Kidney tubule cell (primary cell): ENCODE measurements at regions not wholly inside any gene's neighbourhood (a gene's known extent, or its start where the extent isn't known, plus 50 kb on each side); places are given as distances from the start of the nearest gene placed in this dataset.
A peak's percentile ranks its signal among the peaks of the same experiment; 100 is the strongest.
"Not testable (repeated sequence)": the region's sequence is repeated elsewhere in the genome, so short reads cannot be mapped to it uniquely, and the experiment has no call there.

ENCODE experiments used
- DNase-seq: peaks from one replicate; pipeline ENCODE4 v3.0.0-alpha.2; 2018; ENCODE audit warnings: low spot score

GRCh38 chr4:134708026-134708425, 506.4 kb upstream of the PABPC4L start:
- no peak for DNase-seq

- DNase-seq: no peak
Observed at GRCh38 chr4:134702374-134702773, 500.8 kb upstream of the PABPC4L start.

GRCh38 chr4:134700251-134700650, 498.7 kb upstream of the PABPC4L start:
- DNase-seq: no peak

- not testable (repeated sequence) for DNase-seq
Observed at GRCh38 chr4:134698831-134699230, 497.2 kb upstream of the PABPC4L start.

GRCh38 chr4:134695433-134695832, 493.8 kb upstream of the PABPC4L start:
- DNase-seq: no peak

- peak; percentile 42 for DNase-seq
Observed at GRCh38 chr4:134691915-134692314, 490.3 kb upstream of the PABPC4L start.

GRCh38 chr4:134687646-134688628, 486.3 kb upstream of the PABPC4L start:
- no peak for DNase-seq

GRCh38 chr4:134677209-134677814, 475.7 kb upstream of the PABPC4L start:
- DNase-seq: no peak

GRCh38 chr4:134668237-134668636, 466.6 kb upstream of the PABPC4L start:
- peak; percentile 72 for DNase-seq

- DNase-seq: no peak
Observed at GRCh38 chr4:134666640-134667039, 465.1 kb upstream of the PABPC4L start.

- no peak for DNase-seq
Observed at GRCh38 chr4:134665429-134665828, 463.8 kb upstream of the PABPC4L start.

GRCh38 chr4:134663742-134664141, 462.2 kb upstream of the PABPC4L start:
- DNase-seq: no peak

- no peak for DNase-seq
Observed at GRCh38 chr4:134650461-134650860, 448.9 kb upstream of the PABPC4L start.

GRCh38 chr4:134645778-134646177, 444.2 kb upstream of the PABPC4L start:
- DNase-seq: no peak

- no peak for DNase-seq
Observed at GRCh38 chr4:134636338-134637051, 434.9 kb upstream of the PABPC4L start.

GRCh38 chr4:134634301-134634700, 432.7 kb upstream of the PABPC4L start:
- DNase-seq: peak; percentile 39

- peak; percentile 20 for DNase-seq
Observed at GRCh38 chr4:134632056-134632455, 430.5 kb upstream of the PABPC4L start.

- DNase-seq: no peak
Observed at GRCh38 chr4:134628066-134628465, 426.5 kb upstream of the PABPC4L start.

- peak; percentile 75 for DNase-seq
Observed at GRCh38 chr4:134627366-134627765, 425.8 kb upstream of the PABPC4L start.

- no peak for DNase-seq
Observed at GRCh38 chr4:134624365-134624764, 422.8 kb upstream of the PABPC4L start.

- peak; percentile 78 for DNase-seq
Observed at GRCh38 chr4:134622626-134623575, 421.3 kb upstream of the PABPC4L start.
